ENCODE measurements at regions not wholly inside any gene's neighbourhood (a gene's known extent, or its start where the extent isn't known, plus 50 kb on each side); places are given as distances from the start of the nearest gene placed in this dataset.

DNA sequence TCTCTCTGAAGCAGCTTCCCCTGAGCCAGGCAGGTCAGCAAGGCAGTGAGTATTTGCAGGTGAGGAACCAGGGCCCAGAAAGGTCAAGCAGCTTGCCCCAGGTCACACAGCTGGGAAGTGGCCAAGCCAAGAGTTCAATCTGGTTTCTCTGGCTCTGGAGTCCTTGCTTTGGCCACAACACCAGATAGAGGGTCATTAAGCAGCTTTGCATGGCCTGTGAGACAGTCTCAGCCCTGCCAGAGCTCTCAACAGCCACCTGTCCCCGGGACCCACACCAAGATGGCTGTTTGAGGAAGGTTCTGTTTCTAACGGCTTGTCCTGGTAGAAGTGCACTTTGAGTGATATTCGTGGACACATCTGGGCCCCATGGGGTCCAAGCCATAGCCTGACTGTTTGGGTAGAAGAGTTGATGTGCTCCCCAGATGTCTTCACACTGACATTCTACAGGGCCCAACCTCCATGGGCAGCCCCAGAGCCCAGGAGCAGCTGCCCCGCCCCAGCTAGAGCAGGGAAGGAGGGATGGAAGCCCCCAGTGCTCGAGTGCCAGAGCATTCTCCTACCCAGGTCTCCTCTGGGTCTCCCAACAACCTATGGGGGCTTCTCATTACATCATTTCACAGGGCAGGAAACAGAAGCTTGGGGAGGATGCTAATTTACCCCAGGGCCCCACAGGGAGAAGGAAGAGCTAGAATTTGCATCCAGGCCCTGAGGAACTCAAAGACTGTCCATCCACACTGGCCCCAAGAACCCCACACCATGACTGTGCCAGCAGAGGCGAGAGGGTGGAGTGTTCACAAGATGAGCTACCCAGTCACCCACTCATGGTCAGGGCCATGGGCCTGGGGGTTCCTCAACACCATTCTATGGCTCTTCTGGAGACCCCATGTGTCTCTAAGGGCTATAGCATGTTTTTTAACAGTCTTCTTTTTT is 107.3 kb upstream of the CDH5 start (continued):
- TF ChIP-seq, protein P1, sequence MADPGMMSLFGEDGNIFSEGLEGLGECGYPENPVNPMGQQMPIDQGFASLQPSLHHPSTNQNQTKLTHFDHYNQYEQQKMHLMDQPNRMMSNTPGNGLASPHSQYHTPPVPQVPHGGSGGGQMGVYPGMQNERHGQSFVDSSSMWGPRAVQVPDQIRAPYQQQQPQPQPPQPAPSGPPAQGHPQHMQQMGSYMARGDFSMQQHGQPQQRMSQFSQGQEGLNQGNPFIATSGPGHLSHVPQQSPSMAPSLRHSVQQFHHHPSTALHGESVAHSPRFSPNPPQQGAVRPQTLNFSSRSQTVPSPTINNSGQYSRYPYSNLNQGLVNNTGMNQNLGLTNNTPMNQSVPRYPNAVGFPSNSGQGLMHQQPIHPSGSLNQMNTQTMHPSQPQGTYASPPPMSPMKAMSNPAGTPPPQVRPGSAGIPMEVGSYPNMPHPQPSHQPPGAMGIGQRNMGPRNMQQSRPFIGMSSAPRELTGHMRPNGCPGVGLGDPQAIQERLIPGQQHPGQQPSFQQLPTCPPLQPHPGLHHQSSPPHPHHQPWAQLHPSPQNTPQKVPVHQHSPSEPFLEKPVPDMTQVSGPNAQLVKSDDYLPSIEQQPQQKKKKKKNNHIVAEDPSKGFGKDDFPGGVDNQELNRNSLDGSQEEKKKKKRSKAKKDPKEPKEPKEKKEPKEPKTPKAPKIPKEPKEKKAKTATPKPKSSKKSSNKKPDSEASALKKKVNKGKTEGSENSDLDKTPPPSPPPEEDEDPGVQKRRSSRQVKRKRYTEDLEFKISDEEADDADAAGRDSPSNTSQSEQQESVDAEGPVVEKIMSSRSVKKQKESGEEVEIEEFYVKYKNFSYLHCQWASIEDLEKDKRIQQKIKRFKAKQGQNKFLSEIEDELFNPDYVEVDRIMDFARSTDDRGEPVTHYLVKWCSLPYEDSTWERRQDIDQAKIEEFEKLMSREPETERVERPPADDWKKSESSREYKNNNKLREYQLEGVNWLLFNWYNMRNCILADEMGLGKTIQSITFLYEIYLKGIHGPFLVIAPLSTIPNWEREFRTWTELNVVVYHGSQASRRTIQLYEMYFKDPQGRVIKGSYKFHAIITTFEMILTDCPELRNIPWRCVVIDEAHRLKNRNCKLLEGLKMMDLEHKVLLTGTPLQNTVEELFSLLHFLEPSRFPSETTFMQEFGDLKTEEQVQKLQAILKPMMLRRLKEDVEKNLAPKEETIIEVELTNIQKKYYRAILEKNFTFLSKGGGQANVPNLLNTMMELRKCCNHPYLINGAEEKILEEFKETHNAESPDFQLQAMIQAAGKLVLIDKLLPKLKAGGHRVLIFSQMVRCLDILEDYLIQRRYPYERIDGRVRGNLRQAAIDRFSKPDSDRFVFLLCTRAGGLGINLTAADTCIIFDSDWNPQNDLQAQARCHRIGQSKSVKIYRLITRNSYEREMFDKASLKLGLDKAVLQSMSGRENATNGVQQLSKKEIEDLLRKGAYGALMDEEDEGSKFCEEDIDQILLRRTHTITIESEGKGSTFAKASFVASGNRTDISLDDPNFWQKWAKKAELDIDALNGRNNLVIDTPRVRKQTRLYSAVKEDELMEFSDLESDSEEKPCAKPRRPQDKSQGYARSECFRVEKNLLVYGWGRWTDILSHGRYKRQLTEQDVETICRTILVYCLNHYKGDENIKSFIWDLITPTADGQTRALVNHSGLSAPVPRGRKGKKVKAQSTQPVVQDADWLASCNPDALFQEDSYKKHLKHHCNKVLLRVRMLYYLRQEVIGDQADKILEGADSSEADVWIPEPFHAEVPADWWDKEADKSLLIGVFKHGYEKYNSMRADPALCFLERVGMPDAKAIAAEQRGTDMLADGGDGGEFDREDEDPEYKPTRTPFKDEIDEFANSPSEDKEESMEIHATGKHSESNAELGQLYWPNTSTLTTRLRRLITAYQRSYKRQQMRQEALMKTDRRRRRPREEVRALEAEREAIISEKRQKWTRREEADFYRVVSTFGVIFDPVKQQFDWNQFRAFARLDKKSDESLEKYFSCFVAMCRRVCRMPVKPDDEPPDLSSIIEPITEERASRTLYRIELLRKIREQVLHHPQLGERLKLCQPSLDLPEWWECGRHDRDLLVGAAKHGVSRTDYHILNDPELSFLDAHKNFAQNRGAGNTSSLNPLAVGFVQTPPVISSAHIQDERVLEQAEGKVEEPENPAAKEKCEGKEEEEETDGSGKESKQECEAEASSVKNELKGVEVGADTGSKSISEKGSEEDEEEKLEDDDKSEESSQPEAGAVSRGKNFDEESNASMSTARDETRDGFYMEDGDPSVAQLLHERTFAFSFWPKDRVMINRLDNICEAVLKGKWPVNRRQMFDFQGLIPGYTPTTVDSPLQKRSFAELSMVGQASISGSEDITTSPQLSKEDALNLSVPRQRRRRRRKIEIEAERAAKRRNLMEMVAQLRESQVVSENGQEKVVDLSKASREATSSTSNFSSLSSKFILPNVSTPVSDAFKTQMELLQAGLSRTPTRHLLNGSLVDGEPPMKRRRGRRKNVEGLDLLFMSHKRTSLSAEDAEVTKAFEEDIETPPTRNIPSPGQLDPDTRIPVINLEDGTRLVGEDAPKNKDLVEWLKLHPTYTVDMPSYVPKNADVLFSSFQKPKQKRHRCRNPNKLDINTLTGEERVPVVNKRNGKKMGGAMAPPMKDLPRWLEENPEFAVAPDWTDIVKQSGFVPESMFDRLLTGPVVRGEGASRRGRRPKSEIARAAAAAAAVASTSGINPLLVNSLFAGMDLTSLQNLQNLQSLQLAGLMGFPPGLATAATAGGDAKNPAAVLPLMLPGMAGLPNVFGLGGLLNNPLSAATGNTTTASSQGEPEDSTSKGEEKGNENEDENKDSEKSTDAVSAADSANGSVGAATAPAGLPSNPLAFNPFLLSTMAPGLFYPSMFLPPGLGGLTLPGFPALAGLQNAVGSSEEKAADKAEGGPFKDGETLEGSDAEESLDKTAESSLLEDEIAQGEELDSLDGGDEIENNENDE (IDR thresholded peaks at IDR 0.05; ENCODE audit: insufficient replicate concordance, low read length), result no peak
- TF ChIP-seq EP300 (IDR thresholded peaks at IDR 0.05; ENCODE audit: borderline replicate concordance in 1 of 2, low read depth in 2 of 2, low read length in 2 of 2) (no peak), NRF1 (IDR thresholded peaks at IDR 0.05; ENCODE audit: low read depth, low read length) (no peak), CEBPB (IDR thresholded peaks at IDR 0.05; ENCODE audit: low read depth, low read length) (no peak), TAF1 (IDR thresholded peaks at IDR 0.05; ENCODE audit: low read depth, low read length) (no peak), RFX5 (IDR thresholded peaks at IDR 0.05; ENCODE audit: borderline replicate concordance, low read depth, low read length) (no peak), CHD2 (IDR thresholded peaks at IDR 0.05; ENCODE audit: low read length) (no peak), SIN3A (conservative IDR thresholded peaks at IDR 0.05 in 1 of 2, IDR thresholded peaks at IDR 0.05 in 1 of 2; ENCODE audit: low read depth in 1 of 2, low read length in 2 of 2) (no peak)

Measured in H1 (cell line).